Activated CD8-positive, alpha-beta memory T cell treated with anti-CD3 and anti-CD28 coated beads for 24 hours (primary cell): ENCODE measurements at regions not wholly inside any gene's neighbourhood (a gene's known extent, or its start where the extent isn't known, plus 50 kb on each side); places are given as distances from the start of the nearest gene placed in this dataset.

ENCODE experiments used
- DNase-seq: peaks from one replicate; pipeline ENCODE4 v3.0.0-alpha.2; 2020

DNA sequence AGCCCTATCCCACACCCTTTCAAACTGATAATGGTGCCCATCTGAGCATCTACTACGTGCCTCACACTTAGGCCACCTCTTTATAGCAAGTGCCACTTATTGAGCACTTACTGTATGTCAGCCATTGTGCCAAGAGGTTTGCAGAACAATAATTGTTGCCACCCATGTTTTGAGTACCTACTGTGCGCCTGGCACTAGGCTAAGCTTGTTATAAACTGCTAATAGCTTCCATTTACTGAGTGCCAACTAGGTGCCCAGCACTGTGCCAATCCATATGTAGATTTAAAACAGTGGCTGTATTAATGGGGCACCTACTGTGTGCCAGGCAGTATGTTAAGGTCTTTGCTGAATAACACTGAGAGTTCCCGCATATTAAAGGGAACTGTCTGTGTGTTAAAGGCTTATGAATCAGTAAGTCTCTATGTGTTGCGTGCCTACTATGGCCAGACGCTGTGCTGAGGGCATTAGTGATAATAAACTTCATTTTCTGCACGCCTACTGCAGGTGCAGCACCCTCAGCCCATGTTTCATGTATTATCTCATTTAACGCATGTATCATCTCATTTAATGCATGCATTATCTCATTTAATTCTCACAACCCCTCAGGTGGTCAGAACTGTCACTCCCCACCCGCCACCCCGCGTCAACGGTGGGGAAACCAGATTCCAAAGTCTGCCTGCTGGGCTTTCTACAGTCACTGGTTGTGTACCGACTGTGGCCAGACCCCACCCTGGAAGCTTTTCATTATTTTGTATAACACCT lies 105.0 kb downstream of the PTPRS start:
- no peak for DNase-seq

DNA sequence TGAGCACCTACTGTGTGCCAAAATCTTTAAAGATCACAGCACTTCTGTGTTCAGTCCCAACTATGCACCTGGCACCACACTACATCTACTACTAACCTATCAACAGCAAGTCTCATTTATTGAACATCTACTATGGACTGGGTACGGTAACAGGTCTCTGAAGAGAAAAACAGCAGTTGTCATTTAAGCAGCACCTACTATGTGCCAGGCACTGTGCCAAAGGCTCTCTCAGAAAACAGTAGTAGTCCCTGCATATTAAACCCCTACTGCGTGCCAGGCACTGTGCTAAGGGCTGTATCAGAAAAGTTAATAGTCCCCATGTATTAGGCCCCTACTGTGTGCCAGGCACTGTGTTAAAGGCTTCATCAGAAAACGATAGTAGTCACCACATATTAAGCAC lies 106.2 kb downstream of the PTPRS start:
- DNase-seq, result no peak

DNA sequence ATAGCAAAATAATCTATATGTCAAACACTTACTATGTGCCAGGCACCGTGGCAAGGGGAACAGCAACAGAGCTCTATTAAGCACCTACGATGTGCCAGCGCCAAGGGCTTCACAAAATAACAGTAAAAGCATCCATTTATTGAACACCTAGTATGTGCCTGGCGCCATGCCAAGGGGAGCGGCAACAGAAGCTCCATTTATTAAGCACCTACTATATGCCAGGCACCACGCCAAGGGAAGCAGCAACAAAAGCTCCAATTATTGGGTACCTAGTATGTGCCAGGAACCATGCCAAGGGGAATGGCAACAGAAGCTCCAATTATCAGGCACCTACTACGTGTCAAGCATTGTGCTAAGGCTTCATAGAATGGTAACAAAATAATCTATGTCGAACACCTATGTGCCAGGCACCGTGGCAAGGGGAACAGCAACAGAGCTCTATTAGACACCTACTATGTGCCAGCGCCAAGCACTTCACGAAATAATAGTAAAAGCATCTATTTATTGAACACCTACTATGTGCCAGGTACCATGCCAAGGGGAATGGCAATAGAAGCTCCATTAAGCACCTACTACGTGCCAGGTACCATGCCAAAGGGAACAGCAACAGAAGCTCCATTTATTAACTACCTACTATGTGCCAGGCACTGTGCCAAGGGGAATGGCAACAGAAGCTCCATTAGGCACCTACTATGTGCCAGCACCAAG lies 107.7 kb downstream of the PTPRS start:
- DNase-seq, result no peak

DNA sequence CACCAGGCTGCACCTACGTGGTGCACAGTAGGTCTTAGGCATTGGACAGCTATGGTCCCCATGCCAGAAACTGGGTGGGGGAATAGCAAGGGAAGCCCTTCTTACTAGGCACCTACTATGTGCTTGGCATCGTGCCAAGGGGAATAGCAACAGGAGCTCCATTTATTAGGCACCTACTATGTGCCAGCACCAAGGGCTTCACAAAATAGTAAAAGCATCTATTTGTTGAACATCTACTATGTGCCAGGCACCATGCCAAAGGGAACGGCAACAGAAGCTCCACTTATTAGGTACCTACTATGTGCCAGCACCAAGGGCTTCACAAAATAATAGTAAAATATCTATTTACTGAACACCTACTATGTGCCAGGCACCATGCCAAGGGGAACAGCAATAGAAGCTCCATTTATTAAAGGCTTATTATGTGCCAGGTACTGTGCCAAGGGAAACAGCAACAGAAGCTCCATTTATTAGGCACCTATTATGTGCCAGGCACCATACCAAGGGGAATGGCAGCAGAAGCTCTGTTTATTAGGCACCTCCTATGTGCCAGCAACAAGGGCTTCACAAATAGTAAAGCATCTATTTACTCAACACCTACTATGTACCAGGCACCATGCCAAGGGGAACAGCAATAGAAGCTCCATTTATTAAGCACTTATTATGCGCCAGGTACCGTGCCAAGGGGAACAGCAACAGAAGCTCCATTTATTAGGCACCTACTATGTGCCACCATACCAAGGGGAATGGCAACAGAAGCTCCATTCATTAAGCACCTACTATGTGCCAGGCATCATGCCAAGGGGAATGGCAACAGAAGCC lies 108.5 kb downstream of the PTPRS start:
- DNase-seq, result no peak

DNA sequence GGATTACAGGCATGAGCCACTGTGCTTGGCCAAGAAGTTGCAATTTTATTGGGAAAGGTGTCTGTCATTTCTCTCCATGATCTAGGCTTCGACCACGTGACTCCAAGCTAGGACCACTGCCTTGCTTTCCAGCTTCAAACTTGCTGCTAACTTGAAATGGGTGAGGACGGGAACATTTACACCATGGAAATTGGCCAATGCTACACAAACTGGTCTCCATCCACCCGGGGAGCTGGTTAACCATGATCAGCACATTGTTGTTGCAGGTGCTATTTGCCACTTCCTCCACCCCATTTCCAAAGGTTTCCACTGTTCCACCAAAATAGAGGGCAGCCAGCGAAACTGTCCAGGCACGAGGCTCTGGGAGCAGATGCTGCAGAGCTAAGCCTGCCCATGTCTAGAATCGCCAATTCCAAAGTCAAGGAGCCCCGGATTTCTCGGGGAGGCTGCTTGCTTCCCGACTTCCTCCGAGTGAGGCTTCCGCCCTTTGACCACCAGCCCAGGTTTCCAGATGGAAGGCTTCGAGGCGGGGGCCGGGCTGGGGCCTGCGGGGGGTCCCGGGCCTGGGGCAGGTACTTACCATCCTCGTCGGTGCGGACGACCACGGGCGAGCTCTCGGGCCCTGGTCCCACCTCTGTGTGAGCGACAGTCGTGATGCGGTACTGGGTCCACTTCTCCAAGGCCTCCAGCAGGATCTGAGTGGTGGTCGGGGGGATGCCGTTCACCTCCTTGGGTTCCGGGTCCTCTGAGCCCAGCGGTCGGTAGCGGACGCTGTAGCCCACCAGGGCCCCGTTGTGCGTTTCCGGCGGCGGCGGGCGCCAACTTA lies 109.7 kb downstream of the PTPRS start:
- no peak for DNase-seq

DNA sequence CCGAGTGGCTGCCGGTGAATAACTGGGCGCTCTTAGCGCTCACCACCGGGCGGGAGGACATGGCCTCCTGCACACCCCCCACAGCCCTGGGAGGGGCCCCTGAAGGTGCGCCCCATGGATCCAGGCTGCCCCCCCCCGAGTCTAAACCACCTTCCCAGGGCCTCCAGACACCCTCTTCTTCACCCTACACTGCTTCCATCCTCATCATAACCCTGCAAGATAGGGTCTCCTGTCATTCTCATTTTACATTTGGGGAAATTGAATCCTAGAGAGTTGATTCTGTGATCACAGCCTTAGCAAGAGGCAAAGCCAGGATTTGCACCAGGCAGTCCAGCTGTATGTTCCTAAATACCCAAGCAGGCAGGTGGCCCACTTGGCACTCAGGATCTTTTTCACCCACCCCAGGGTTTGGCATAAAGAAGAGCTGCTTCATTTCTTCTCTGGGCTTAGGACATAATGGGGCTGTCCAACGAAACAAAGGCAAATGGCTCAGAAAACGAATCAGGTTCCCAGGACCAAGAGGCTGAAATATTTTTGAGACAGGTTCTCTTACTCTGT lies 110.8 kb downstream of the PTPRS start:
- no peak for DNase-seq

DNA sequence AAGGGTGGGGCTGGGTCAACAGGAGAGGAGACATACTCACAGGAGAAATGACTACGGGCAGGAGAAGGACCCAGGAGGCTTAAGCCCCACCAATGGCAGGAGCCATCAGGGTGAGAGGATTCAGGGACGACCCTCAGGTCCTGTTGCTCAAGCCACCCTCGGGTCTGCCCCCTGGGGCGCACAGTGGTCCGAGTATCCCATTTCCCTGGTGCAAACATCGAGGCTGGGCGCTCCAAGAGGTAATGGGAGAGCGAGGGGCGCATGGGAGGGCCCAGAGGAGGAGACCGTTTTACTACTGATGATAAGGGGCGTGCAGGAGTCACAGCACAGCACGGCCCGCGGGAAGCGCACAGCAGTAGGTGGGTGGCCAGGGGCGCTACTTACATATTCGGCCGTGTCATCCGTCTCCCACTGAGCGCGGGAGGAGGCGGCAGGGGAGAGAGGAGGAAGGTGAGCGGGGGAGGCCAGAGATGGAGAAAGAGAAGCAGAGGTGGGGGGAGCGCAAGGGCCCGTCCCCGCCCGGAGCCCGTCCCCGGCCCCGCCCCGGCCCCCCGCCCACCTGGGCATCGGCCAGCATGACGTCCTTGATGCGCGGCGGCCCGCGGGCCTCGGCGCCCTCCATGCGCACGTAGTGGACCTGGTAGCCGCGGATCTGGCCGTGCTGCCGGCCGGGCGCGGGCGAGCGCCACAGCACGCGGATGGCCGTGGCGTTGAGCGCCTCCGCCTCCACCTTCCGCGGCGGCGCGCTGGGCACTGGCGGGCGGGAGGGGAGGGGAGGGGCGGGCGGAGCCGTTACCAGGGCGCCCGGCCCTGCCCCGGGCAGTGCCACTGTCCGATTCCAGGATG lies 111.5 kb downstream of the PTPRS start:
- DNase-seq, result no peak

DNA sequence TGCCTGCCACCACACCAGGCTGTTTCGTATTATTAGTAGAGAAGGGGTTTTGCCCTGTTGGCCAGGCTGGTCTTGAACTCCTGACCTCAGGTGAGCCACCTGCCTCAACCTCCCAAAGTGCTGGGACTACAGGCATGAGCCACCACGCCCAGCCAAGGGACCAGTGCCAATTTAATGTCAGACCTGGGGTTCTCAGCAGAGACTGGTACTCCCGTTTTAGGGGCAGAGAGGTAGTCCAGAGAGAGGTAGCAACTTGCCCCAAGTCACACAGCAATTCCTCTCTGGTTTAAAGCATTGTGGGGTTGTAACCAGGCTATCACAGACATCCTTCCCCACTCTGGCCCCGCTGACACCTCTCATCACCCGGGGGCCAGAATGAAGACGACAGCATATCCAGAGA lies 112.1 kb downstream of the PTPRS start:
- no peak for DNase-seq

DNA sequence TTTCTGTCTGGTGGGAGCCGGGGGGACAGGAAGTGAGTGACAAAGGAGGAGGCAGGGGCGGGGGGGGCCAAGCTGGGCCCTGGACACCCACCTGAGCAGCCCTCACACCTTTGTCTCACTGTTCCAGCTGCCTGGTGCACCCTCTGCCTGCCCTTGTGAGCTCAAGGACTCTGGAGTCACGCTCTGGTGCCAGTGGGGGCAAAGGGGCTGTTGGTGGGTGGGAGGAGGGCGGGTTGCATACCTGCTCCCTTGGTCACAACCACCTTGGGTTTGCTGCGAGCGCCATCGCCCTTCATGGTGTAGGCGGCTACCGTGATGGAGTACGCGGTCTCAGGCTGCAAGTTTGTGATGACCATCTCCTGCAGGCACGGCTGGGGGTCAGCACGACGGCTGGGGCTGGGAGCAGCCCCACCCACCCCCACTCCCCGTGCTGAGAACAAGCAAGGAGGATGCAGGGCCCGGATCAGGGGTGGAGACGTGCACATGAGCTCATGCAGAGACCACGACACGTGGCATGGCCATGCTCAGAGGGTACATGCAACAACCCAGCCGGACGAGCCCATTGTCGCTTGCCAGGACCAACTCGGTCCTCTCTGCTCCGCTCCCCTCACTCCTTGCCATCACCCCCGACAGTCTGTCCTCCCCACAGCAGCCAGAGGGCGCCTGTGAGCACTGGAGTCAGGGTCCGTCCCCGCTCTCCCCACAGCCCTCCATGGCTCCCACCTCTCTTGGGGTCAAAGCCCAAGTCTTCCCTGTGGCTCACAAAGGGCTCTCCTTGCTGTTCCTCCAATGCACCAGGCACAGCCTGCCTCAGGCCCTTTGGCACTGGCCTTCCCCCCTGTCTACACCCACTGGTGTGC lies 114.9 kb downstream of the PTPRS start:
- DNase-seq, result no peak

DNA sequence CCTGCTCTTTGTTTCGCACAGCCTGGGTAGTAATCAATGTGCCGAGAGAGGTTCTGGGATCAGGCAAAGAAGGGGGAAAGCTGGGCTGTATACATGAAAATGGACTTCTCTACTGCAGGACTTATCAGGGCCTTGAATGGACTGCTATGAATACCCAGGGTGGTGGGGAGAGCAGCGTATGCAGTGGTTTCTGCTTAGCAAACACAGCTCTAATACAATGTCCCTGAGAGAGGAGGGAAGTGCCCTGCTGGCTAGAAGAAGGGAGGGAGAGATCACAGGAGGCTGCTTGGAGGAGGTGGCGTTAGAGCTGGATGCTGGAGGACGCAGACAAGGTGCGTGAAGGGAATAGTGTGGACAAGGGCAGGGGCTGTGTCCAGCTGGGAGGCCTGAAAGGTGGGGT lies 116.1 kb downstream of the PTPRS start:
- no peak for DNase-seq

DNA sequence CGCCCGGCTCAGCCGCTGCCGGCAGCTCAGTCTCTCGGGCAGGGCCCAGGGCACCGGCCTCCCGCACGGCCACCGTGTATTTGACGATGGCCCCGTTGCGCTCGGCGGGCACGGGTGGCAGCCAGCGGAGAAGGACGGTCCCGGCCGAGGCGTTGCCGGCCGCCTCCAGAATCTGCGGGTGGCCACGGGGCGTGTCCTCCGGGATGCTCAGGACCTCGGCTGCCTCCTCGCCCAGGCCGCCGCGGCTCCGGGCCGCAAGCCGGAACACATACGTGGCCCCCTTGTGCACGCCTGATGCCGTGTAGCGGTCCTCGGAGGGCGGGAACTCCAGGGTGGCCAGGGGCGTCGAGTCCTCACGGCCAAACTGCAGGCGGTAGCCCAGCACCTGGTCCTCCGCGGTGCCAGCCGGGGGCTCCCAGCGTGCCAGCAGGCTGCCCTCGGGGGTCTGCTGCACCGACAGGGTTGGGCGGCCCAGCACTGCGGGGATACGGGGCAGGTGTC lies 117.7 kb downstream of the PTPRS start:
- no peak for DNase-seq

DNA sequence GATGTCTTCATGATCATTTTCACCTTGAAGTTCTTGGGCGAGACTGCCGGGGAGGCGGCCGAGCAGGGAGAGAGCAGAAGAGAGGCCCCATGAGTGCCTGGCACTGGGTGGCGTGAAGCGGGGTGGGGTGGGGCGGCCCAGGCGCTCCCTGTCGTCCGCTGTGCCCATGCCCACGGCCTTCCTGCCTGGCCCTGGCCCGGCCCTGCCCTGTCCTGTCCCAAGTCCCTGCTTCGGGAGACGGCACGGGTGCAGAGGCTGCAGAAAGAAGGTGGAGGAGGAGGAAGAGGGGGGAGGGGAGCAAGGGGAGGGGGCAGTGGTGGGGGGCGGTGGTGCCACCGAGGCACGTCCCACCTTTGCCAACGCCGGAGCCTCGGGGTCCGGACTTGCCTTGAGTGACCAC lies 118.4 kb downstream of the PTPRS start:
- DNase-seq, result no peak

DNA sequence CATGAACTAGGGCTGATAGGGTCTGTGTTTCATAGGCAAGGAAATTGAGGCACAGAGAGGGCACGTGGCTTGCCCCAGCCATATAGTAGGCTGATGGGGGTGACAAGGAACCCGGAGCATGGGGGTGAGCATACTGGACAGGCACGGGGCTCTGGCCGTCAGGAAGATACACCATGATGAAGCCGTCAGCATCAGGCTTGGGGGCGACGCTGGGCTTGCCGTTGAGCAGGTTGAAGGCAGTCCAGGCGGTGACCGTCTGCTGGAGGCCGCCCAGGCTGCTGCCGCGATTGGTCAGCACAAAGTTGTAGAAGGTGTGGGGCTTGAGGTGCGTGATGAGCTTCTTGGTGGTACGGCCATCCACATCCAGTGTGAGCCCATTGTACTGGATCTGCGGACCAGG lies 119.7 kb downstream of the PTPRS start:
- DNase-seq, result no peak

DNA sequence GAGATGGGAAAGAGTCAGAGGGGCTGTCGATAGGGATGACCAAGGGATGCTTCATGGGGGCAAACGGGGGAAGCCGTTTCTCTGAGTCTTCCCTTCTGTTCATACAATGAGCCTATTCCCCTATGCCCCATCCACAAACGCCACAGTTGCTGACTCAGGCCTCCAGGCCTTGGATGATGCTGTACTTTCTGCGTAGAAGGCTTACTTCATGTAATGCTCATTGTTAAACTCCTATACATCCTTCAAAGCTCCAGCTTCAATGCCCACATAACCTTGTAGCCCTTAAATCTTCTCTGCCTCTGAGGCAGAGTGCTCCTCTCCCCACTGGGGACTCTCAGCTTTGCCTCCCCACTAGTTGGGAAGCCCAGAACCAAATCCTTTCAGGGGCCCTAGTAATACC lies 120.3 kb downstream of the PTPRS start:
- no peak for DNase-seq

DNA sequence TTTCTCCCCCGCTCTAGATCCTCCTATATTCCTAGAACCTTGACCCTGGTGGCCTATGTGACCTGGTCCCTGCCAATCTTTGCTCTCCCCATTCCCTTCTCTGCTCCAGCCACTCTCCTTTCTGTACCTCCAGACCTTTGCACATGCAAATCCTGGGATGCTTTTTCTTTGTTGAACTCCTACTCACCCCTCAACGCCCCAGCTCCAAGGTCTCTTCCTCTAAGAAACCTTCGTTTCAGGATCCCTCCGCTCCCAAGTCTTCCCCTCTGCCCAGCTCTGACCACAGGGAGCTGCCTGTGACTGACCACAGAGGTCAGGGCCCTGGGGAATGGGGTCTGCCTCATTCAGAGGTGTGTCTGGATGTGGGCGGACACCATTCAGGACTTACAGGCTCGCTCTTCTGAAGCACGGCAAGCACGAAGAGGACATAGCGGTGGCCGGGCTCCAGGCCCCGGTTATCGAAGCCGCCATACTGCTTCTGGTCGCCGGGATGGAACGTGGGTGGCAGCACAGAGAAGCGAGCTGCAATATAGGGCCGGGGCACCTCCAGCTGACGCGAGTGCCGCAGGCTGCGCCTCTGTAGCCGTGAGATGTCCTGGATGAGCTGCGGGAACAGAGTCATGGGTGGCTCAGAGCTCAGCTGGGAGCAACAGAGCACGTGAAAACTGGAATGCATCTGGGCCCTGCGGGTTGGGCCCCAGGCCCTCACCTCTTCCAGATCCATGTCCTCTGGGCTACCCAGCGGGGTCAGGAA lies 120.9 kb downstream of the PTPRS start:
- DNase-seq, result no peak

DNA sequence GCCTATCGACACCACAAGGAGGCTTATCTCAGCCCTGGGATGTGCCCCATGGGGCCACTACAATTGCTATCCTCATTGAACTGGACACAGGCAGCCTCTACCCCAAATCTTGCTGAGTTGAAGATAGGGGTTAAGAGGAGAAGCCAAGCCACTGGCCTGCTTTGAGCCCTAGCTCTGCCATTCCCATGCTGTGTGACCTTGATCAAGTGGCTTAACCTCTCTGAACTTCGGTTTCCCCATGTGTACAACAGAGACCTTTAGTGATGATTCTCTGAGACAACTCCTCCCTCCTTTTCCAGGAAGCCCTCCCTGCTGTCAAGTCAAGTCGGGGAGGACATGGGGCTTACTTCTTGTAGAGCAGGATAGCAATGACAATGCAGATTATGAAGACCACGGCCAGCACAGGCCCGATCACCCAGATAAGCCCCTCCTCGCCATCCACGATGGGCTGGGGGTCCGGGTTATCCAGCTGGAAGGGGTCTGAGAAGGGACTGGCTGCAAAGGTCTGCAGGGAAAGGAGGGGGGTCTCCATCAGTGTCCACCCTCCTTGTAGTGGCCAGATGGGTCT lies 121.6 kb downstream of the PTPRS start:
- no peak for DNase-seq

DNA sequence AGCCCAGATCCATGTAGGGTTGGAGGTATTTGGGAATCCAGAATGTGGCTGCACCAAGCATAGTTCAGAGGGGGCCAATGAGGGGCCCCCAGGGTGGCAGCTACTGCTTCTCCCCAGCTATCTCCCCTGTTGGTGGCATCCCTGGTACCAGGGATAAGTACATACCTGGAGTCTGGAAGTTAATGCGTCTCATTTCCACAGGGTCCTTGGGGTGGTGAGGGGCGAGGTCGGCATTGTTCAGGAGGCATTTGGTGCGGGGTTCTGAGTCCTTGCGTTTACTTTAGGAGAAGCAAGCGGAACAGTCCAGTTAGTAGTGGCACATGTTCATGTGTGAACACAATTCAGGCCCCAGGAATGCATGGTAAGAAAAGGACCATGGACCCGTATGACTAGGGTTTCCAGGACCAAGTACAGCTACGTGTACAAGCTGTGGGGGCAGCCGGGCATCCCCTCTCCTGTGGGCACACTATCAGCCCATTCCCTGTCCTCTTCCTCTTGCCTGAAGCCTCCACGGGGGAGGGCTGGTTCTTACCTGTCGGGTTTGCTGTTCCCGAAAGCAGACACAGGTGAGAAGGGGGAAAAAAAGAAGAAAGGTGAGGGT lies 122.3 kb downstream of the PTPRS start:
- no peak for DNase-seq

DNA sequence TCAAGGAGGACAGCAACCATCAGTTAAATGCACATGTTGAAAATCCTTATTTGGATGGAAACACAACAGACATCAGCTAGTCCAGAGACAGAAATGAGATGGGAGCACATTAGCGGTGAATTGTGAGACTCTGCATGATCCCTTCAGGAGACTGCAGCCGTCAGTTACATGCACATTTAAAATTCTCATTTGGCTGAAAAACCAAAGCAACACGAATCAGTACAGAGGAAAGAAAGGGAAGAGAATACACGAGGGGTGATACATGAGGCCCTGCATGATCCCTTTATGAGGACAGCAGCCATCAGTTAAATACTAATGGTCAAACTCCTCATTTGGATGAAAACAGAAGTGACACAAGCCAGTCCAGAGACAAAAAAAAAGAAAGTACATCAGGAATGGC lies 123.4 kb downstream of the PTPRS start:
- no peak for DNase-seq
